Muscle of leg (tissue), 3 donors: ENCODE measurements at regions not wholly inside any gene's neighbourhood (a gene's known extent, or its start where the extent isn't known, plus 50 kb on each side); places are given as distances from the start of the nearest gene placed in this dataset.
A peak's percentile ranks its signal among the peaks of the same experiment; 100 is the strongest.

Source experiments
- DNase-seq: peaks from one replicate; pipeline ENCODE4 v3.0.0; 2013
- H3K27ac ChIP-seq: one replicate; pipeline ENCODE4 v1.5.1; 2013; ENCODE audit warnings: mild to moderate bottlenecking, low read length, control low read depth
- H3K27me3 ChIP-seq: one replicate; pipeline ENCODE4 v1.6.1; 2013; ENCODE audit warnings: low read length; ENCODE audit not compliant: control insufficient read depth, insufficient read depth
- H3K36me3 ChIP-seq: one replicate; pipeline ENCODE4 v1.6.1; 2013; ENCODE audit warnings: low read length; ENCODE audit not compliant: control insufficient read depth, insufficient read depth
- H3K4me1 ChIP-seq: one replicate; pipeline ENCODE4 v1.6.1; 2013; ENCODE audit warnings: low read length; ENCODE audit not compliant: control insufficient read depth, insufficient read depth
- H3K4me3 ChIP-seq: one replicate; pipeline ENCODE4 v1.5.1; 2013; ENCODE audit warnings: low read length, control low read depth
- H3K9me3 ChIP-seq: replicated peaks from 2 replicates; pipeline ENCODE4 v1.6.1; 2013; ENCODE audit warnings: low read depth, low read length; ENCODE audit not compliant: control insufficient read depth
- WGBS: methylation state at CpG from one replicate; pipeline ENCODE4 v1.1.5; 2013; ENCODE audit warnings: missing lambda C conversion rate; ENCODE audit not compliant: insufficient coverage; 5-methylcytosine and 5-hydroxymethylcytosine counted together

DNA sequence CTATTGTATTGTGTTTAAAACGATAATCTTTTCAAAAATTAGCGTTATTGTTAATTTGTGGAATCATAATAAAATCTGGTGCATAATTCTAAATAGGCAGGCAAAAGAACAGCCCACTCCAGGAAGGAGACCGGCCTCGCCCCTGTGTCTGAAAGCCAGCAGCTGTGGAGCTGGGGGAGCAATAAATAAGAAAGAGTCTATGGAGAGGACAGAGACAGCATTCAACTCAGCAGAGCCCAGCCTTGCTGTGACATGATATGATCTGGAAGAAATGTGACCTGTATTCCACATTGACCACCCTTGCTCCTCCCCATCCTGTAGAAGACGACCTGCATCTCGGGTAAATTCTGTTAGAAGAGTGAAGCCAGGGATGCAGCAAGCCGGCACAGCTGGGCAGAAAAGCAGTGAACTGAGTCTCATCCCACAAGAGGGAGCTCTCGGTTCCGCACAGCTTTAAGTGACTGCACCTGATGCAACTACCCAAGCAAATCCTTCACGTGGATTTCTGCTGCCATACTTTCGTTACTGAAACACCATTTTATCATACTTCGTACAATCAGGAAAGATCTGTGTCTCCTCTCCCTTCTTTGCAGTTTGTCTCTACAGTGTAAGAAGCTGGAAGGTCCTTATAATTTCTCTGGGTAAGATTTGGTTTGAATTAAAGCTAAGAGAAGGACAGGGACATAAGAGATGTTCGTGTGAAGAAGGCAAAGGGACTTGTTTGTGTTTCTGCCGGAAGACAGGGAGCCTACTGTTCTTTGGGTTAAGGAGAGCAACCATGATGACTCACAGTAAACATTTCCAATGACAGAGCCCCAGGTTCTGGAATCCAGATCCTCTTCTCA, 427.1 kb downstream of the GPAM start:
- H3K4me3 ChIP-seq, result no peak overlapping the region
- no peaks in the 10 kb centered on the region for H3K4me1 ChIP-seq
- no peak overlapping the region for H3K27ac ChIP-seq
- no peaks in the 10 kb centered on the region for H3K9me3 ChIP-seq
- WGBS, result 7% methylated on average over 5 of the region's 14 CpGs
- DNase-seq, result peak; percentile 53
- H3K27me3 ChIP-seq, result no peaks in the 10 kb centered on the region
- no peaks in the 10 kb centered on the region for H3K36me3 ChIP-seq

- no CpG with 5 or more reads among the region's 3 CpGs for WGBS
- H3K4me1 ChIP-seq, result no peaks in the 10 kb centered on the region
- H3K4me3 ChIP-seq, result no peak overlapping the region
- H3K27ac ChIP-seq, result no peak overlapping the region
- no peaks in the 10 kb centered on the region for H3K36me3 ChIP-seq
- H3K9me3 ChIP-seq, result no peaks in the 10 kb centered on the region
- no peak for DNase-seq
- no peaks in the 10 kb centered on the region for H3K27me3 ChIP-seq
These were observed 425.0 kb downstream of the GPAM start for GRCh38 chr10:111758593-111758992.

GRCh38 chr10:111762114-111762513, 421.5 kb downstream of the GPAM start:
- no peak overlapping the region for H3K27ac ChIP-seq
- no peaks in the 10 kb centered on the region for H3K27me3 ChIP-seq
- H3K9me3 ChIP-seq, result no peaks in the 10 kb centered on the region
- no peak overlapping the region for H3K4me3 ChIP-seq
- no peak for DNase-seq
- no peaks in the 10 kb centered on the region for H3K4me1 ChIP-seq
- 80% methylated on average over 3 of the region's 4 CpGs for WGBS
- H3K36me3 ChIP-seq, result no peaks in the 10 kb centered on the region

DNA sequence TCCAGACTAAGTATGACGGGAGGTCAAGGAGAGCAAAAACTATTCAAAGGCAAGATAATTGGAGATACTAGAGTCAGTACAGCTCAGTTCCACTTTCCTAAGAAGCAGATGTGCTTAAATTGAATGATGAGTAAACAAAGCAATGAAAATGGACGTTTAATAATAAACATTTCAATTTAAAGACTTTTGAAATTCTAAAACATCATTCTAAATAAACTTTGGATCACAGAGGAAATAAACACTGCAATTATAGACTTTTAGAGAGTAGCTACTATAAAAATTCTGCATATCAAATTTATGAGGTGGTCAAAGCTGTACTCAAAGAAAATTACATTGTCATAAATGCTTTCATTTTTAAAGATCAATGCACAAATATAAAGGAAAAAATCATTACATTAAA, 418.3 kb downstream of the GPAM start:
- WGBS, result no CpG with 5 or more reads among the region's 2 CpGs
- Histone ChIP-seq H3K4me1 (no peaks in the 10 kb centered on the region), H3K9me3 (no peaks in the 10 kb centered on the region), H3K27me3 (no peaks in the 10 kb centered on the region), H3K27ac (no peak overlapping the region), H3K36me3 (no peaks in the 10 kb centered on the region), H3K4me3 (no peak overlapping the region)
- no peak for DNase-seq

- no peak for DNase-seq
- Histone ChIP-seq H3K36me3 (no peaks in the 10 kb centered on the region), H3K27me3 (no peaks in the 10 kb centered on the region), H3K9me3 (no peaks in the 10 kb centered on the region), H3K4me3 (no peak overlapping the region), H3K27ac (no peak overlapping the region), H3K4me1 (no peaks in the 10 kb centered on the region)
- no CpG with 5 or more reads among the region's 3 CpGs for WGBS
These were observed 417.1 kb downstream of the GPAM start for GRCh38 chr10:111766464-111766863.

DNA sequence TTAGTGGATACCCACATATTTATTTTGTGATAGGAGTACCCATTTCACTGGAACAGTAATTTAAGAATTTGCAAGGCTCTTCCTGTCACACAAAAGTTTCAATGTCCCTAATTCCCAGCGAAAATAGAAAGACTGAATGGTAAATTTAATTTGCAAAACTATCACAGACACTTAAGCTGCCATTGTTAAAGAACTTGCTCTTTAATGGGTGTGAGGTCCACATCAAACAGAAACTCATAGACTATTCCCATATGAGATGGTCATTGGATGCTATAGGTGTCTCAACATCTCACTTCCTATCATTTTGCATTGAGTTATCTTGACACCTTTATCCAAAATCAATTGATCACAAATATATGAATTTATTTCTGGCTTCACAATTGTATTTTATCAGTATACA, 415.9 kb downstream of the GPAM start:
- no peaks in the 10 kb centered on the region for H3K27me3 ChIP-seq
- no CpG with 5 or more reads among the region's 1 CpG for whole genome bisulfite sequencing
- H3K4me1 ChIP-seq, result no peaks in the 10 kb centered on the region

DNA sequence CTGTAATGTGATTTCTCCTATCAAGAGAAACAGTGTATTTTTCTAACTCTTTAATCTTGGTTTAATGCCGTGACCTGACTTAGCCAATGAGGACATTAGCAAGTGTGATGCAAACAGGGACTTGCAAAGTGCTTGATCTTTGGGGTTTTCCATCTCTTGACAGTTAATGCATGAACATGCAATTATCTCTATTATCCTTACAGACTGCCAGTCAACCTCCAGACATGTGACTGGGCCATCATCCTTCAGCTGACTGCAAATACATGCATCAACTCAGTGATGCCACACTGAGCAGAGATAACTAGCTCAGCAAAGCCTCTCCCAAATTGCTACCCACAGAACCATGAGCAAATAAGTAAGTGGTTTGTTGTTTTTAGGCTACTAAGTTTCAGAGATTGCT, 409.6 kb downstream of the GPAM start:
- Histone ChIP-seq H3K27ac (no peak overlapping the region), H3K9me3 (no peaks in the 10 kb centered on the region), H3K4me3 (no peak overlapping the region), H3K27me3 (no peaks in the 10 kb centered on the region), H3K4me1 (no peaks in the 10 kb centered on the region), H3K36me3 (no peaks in the 10 kb centered on the region)
- no peak for DNase-seq
- no CpG with 5 or more reads among the region's 1 CpG for WGBS

More for the DNA sequence above, 415.9 kb downstream of the GPAM start:
- no peak overlapping the region for H3K27ac ChIP-seq
- no peaks in the 10 kb centered on the region for H3K36me3 ChIP-seq
- no peak for DNase-seq
- no peak overlapping the region for H3K4me3 ChIP-seq
- H3K9me3 ChIP-seq, result no peaks in the 10 kb centered on the region

DNA sequence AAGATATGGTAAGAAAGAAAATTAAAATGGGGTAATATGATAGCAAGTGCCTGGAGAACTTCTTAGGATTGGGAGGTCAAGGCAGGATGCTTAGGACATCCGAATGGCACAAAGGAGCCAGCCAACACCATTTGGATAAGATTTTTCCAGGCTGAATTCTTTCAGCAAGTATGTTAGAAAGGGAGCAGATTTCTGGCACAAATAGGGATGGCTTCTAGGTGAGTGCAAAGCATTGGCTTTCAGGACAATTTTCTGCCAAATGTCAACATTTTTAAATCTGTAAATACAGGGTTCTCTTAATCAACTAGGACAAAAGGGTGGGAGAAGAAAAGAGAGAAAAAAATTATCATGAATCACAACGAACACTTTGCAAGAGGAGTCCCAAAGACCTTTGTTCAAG, 409.1 kb downstream of the GPAM start:
- Histone ChIP-seq H3K4me1 (no peaks in the 10 kb centered on the region), H3K27ac (no peak overlapping the region), H3K36me3 (no peaks in the 10 kb centered on the region), H3K4me3 (no peak overlapping the region), H3K9me3 (no peaks in the 10 kb centered on the region), H3K27me3 (no peaks in the 10 kb centered on the region)
- no peak for DNase-seq
- 80% methylated on average over 2 of the region's 2 CpGs for WGBS

DNA sequence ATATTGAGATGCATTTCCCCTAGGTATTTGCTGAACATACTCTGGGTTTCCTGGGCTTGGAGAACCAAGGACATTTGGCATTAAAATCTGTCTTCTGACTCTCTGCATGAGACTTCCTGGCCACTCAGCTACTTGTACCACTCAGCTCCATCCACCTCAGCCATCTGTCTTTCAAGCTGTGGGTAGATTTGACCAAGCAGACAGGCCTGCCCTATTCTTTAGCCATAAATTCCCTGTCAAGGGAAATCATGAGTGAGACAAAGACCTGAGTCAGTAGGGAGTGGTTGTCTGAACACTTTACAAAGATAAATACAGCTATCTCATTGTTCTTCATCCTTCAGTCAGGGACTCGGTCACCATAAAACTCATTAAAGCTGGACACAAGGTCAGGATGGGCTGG, 399.1 kb downstream of the GPAM start:
- no peaks in the 10 kb centered on the region for H3K27me3 ChIP-seq
- H3K4me3 ChIP-seq, result no peak overlapping the region
- 50% methylated on average over 1 of the region's 1 CpG for WGBS
- H3K27ac ChIP-seq, result no peak overlapping the region
- no peak for DNase-seq
- no peaks in the 10 kb centered on the region for H3K4me1 ChIP-seq
- no peaks in the 10 kb centered on the region for H3K9me3 ChIP-seq
- H3K36me3 ChIP-seq, result no peaks in the 10 kb centered on the region

- DNase-seq, result no peak
- Histone ChIP-seq H3K4me1 (no peaks in the 10 kb centered on the region), H3K4me3 (no peak overlapping the region), H3K27ac (no peak overlapping the region), H3K36me3 (no peaks in the 10 kb centered on the region), H3K27me3 (no peaks in the 10 kb centered on the region), H3K9me3 (no peaks in the 10 kb centered on the region)
- 88% methylated on average over 1 of the region's 2 CpGs for WGBS
These were observed 398.6 kb downstream of the GPAM start for GRCh38 chr10:111784946-111785465.
